ENCODE measurements at regions not wholly inside any gene's neighbourhood (a gene's known extent, or its start where the extent isn't known, plus 50 kb on each side); places are given as distances from the start of the nearest gene placed in this dataset.

DNA sequence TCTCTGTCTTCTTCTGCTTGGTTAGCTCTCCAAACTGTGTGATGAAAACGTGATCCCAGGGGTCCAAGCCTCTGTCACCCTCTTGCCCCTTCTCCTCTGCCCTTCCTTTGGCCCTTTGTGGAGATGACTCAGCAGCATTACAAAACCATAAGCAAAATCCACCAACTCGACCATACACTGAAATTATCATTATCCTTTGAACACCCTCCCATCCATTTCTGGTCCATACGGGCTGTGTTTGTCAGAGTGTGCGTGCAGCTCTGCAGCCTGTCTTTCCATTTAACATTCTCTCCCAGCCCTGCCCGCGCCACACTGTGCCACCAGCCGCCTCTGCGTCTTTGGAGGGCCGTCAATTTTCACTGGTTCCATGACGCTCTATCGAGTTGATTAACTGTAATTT is 69.2 kb downstream of the SLC25A47 start:
- H3K36me3 Mint-ChIP-seq, result peaks cover 0 to 26% (median 9%) of the 10 kb centered on the region in 5 donors
- no peaks in the 10 kb centered on the region for H3K9me3 Mint-ChIP-seq
- Histone ChIP-seq H3K4me3 (ENCODE audit: low read length) (no peak overlapping the region), H3K27ac (ENCODE audit: low read depth, low read length) (no peak overlapping the region), H3K9me3 (ENCODE audit: control insufficient read depth in 2 of 3, low read length in 3 of 3) (no peaks in the 10 kb centered on the region), H3K27me3 (ENCODE audit: control insufficient read depth in 2 of 2, insufficient read depth in 2 of 2, low read length in 2 of 2) (no peaks in the 10 kb centered on the region), H3K36me3 (ENCODE audit: control insufficient read depth in 2 of 3, insufficient read depth in 3 of 3, low read length in 3 of 3) (peaks cover 0 to 4% (median 0%) of the 10 kb centered on the region in 3 experiments), H3K4me1 (ENCODE audit: control insufficient read depth in 2 of 2, insufficient read depth in 2 of 2, low read length in 2 of 2) (peaks cover 3 to 6% of the 10 kb centered on the region in 2 donors)
- ATAC-seq (no peak), DNase-seq (no peak)
- peaks cover 10 to 38% (median 29%) of the 10 kb centered on the region in 7 donors for H3K4me1 Mint-ChIP-seq
- no peak overlapping the region for H3K4me3 Mint-ChIP-seq
- intact Hi-C loops (cut with micrococcal nuclease), result no loop called here
- ChIA-PET CTCF (no interaction called here), POLR2A (no interaction called here)
- no peaks in the 10 kb centered on the region for H3K27me3 Mint-ChIP-seq
- no peak overlapping the region for H3K27ac Mint-ChIP-seq

DNA sequence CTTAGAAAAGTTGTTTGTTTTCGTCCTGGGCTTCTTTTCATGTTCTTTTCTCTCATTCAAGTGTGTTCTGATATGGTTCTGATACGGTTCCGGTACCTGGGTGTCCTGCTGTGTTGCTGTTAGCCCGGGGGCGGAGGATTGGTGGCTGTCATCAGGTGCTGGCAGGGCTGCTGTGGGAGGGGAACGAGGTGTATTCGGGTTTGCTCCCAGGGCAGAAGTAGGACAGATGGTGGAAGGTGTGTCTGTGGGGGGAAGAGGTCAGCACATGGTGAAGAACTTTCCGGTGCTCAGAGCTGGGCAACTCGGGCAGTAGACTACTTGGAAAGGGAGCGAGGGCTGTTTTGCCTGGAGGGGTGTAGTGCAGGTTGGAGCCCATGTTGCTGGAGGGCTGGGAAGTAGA is 70.2 kb downstream of the SLC25A47 start:
- Histone ChIP-seq H3K27ac (ENCODE audit: low read depth, low read length) (no peak overlapping the region), H3K36me3 (ENCODE audit: control insufficient read depth in 2 of 3, insufficient read depth in 3 of 3, low read length in 3 of 3) (peaks cover 0 to 4% (median 0%) of the 10 kb centered on the region in 3 experiments), H3K27me3 (ENCODE audit: control insufficient read depth in 2 of 2, insufficient read depth in 2 of 2, low read length in 2 of 2) (no peaks in the 10 kb centered on the region), H3K9me3 (ENCODE audit: control insufficient read depth in 2 of 3, low read length in 3 of 3) (no peaks in the 10 kb centered on the region), H3K4me1 (ENCODE audit: control insufficient read depth in 2 of 2, insufficient read depth in 2 of 2, low read length in 2 of 2) (peaks cover 3 to 4% of the 10 kb centered on the region in 2 donors), H3K4me3 (ENCODE audit: low read length) (no peak overlapping the region)
- no peaks in the 10 kb centered on the region for H3K27me3 Mint-ChIP-seq
- ATAC-seq, result no peak
- no peak for DNase-seq
- ChIA-PET POLR2A (no interaction called here), CTCF (interaction anchor here (0.7 to 0.9 kb wide), 2 partner anchors 8 to 33 kb away, joined by 3 read pairs; no protein-coding TSS in a partner anchor)
- no peak overlapping the region for H3K27ac Mint-ChIP-seq
- H3K4me3 Mint-ChIP-seq, result peak overlapping the region in 1 of 10 donors; percentile 33
- peaks cover 0 to 28% (median 11%) of the 10 kb centered on the region in 5 donors for H3K36me3 Mint-ChIP-seq
- intact Hi-C loops (cut with micrococcal nuclease), result no loop called here
- peaks cover 6 to 31% (median 24%) of the 10 kb centered on the region in 7 donors for H3K4me1 Mint-ChIP-seq
- no peaks in the 10 kb centered on the region for H3K9me3 Mint-ChIP-seq

DNA sequence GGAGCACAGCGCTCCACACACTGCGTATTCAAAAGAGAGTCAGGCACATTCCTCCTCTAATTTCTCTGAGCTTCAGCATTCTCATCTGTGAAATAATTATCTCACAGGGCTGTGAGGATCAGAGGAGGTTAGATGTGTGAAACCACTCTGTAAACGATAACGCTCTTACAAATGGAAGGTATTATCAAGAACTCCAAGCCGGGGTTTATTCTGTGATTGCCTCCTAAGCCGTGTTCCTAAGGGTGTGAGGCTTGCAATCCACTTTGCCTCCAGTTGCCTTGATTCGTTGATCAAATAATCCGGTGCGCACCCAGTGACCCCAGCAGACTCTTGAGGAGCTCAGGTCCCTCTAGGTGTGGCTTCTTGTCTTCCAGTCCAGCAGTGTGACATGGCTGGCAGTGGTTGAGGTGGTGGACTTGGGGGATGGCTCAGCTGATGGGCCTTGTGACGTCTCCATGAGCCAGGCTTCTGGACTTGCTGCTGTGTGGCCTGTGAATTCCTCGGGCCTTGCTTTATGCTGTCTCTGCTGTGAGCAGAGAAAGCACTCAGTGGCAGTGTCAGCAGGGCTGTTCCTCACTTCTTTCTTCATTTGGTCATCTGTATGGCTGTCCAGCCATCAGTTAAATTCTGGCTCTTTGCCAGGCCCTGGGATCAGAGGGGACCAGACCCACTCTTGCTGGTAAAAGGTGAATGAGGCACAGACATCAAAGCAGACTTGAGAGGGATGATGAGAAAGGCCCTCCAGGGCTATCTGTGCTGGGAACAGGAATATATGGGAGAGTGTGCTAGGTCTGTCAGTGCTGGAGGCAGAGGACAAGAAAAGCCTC is 71.0 kb downstream of the SLC25A47 start:
- ATAC-seq, result peak; percentile 36
- peaks cover 0 to 3% of the 10 kb centered on the region in 2 donors for H3K4me1 ChIP-seq (ENCODE audit: control insufficient read depth in 2 of 2, insufficient read depth in 2 of 2, low read length in 2 of 2)
- H3K27me3 ChIP-seq (ENCODE audit: control insufficient read depth in 2 of 2, insufficient read depth in 2 of 2, low read length in 2 of 2), result no peaks in the 10 kb centered on the region
- Mint-ChIP-seq H3K27me3 (no peaks in the 10 kb centered on the region), H3K9me3 (no peaks in the 10 kb centered on the region), H3K27ac (peak overlapping the region in 1 of 9 donors; percentile 80), H3K4me3 (no peak overlapping the region), H3K36me3 (peaks cover 0 to 34% (median 11%) of the 10 kb centered on the region in 5 donors), H3K4me1 (peaks cover 5 to 26% (median 19%) of the 10 kb centered on the region in 7 donors)
- intact Hi-C loops (cut with micrococcal nuclease), result no loop called here
- ChIA-PET POLR2A (interaction anchor here (0.6 kb wide), 1 partner anchor 7 kb away, joined by 3 read pairs; no protein-coding TSS in a partner anchor), CTCF (interaction anchor here (0.6 to 0.9 kb wide), 3 partner anchors 9 to 265 kb away, joined by 3 read pairs; no protein-coding TSS in a partner anchor)
- H3K4me3 ChIP-seq (ENCODE audit: low read length), result no peak overlapping the region
- DNase-seq, result no peak
- peaks cover 0 to 4% (median 0%) of the 10 kb centered on the region in 3 experiments for H3K36me3 ChIP-seq (ENCODE audit: control insufficient read depth in 2 of 3, insufficient read depth in 3 of 3, low read length in 3 of 3)
- H3K9me3 ChIP-seq (ENCODE audit: control insufficient read depth in 2 of 3, low read length in 3 of 3), result no peaks in the 10 kb centered on the region
- no peak overlapping the region for H3K27ac ChIP-seq (ENCODE audit: low read depth, low read length)

DNA sequence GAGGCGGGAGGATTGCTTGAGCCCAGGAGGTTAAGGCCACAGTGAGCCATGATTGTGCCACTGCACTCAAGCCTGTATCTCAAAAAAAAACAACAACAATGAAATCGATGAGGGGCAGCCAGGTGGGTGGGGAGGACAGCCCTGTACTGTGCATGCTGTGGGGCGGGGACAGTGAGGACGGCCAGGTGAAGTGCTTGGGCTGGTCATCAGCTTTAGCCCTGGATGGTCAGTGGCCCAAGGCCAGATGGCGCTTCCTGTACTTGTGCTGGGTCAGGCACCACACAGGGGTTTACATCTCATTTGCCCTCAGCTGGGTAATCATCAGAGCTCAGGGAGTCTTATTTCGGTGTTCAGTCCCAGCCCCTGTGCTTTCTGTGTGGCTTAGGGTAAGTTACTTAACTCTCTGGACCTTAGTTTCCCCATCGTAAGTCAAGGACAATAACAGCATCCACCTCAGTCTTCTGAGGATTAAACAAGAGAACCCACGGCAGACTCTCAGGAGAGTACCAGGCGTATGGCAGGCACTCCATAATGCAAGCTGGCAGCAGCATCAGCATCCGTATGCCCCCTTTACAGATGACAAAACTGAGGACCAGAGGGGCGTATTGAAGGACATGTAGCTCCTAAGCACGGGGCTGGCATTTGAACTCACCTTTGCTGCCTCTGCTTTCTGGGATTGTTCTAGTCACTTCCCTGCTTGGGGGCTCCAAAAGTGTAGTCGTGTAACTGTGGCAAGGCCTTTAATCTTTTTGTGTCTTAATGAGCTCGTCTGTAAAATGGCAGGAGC is 71.9 kb downstream of the SLC25A47 start:
- Mint-ChIP-seq H3K4me1 (peaks cover 0 to 25% (median 15%) of the 10 kb centered on the region in 7 donors), H3K27ac (no peak overlapping the region), H3K27me3 (no peaks in the 10 kb centered on the region), H3K36me3 (peaks cover 0 to 33% (median 7%) of the 10 kb centered on the region in 5 donors), H3K4me3 (no peak overlapping the region), H3K9me3 (no peaks in the 10 kb centered on the region)
- Histone ChIP-seq H3K9me3 (ENCODE audit: control insufficient read depth in 2 of 3, low read length in 3 of 3) (no peaks in the 10 kb centered on the region), H3K27me3 (ENCODE audit: control insufficient read depth in 2 of 2, insufficient read depth in 2 of 2, low read length in 2 of 2) (no peaks in the 10 kb centered on the region), H3K36me3 (ENCODE audit: control insufficient read depth in 2 of 3, insufficient read depth in 3 of 3, low read length in 3 of 3) (peaks cover 0 to 4% (median 0%) of the 10 kb centered on the region in 3 experiments), H3K27ac (ENCODE audit: low read depth, low read length) (no peak overlapping the region), H3K4me1 (ENCODE audit: control insufficient read depth in 2 of 2, insufficient read depth in 2 of 2, low read length in 2 of 2) (peaks cover 0 to 3% of the 10 kb centered on the region in 2 donors), H3K4me3 (ENCODE audit: low read length) (no peak overlapping the region)
- ChIA-PET POLR2A (interaction anchor here (0.6 kb wide), 1 partner anchor 8 kb away, joined by 3 read pairs; no protein-coding TSS in a partner anchor), CTCF (interaction anchor here (1.4 kb wide), 1 partner anchor 11 kb away, joined by 6 read pairs; no protein-coding TSS in a partner anchor)
- ATAC-seq (no peak), DNase-seq (no peak)
- intact Hi-C loops (cut with micrococcal nuclease), result no loop called here

DNA sequence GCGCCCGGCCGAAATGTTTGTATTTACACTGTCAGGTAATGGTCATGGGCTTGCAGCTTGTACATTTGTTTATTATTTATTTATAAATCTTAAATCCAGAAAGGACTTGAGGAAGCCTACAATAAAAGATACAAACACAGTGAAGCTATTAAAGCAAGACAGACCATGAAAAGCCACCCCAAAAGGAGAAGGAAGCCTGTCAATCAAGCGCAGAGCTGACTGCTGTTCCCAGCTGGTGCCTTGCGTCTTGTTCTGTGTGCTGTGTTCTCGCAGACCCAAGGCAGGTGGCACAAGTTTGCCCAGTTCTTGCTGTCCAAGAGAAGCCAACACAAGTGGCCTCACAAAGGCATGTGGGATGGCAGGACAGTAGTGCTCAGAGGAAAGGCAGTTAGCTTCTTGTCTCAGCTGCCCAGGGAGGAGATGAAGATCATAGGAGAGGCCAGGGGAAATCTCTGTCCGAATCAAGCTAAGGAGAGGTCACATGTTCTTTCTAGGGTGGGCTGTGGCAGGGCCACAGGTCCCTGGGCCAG is 73.2 kb downstream of the SLC25A47 start:
- Histone ChIP-seq H3K36me3 (ENCODE audit: control insufficient read depth in 2 of 3, insufficient read depth in 3 of 3, low read length in 3 of 3) (peaks cover 0 to 4% (median 0%) of the 10 kb centered on the region in 3 experiments), H3K27me3 (ENCODE audit: control insufficient read depth in 2 of 2, insufficient read depth in 2 of 2, low read length in 2 of 2) (no peaks in the 10 kb centered on the region), H3K9me3 (ENCODE audit: control insufficient read depth in 2 of 3, low read length in 3 of 3) (no peaks in the 10 kb centered on the region), H3K4me1 (ENCODE audit: control insufficient read depth in 2 of 2, insufficient read depth in 2 of 2, low read length in 2 of 2) (peaks cover 0 to 3% of the 10 kb centered on the region in 2 donors), H3K27ac (ENCODE audit: low read depth, low read length) (no peak overlapping the region), H3K4me3 (ENCODE audit: low read length) (no peak overlapping the region)
- CTCF ChIA-PET, result interaction anchor here (0.8 to 1.4 kb wide), 3 partner anchors 10 to 250 kb away, joined by 3 to 6 read pairs (median 5); no protein-coding TSS in a partner anchor
- DNase-seq (no peak), ATAC-seq (no peak)
- no peak overlapping the region for H3K4me3 Mint-ChIP-seq
- peaks cover 0 to 23% (median 8%) of the 10 kb centered on the region in 7 donors for H3K4me1 Mint-ChIP-seq
- H3K9me3 Mint-ChIP-seq, result no peaks in the 10 kb centered on the region
- no peaks in the 10 kb centered on the region for H3K27me3 Mint-ChIP-seq
- intact Hi-C loops (cut with micrococcal nuclease), result no loop called here
- no peak overlapping the region for H3K27ac Mint-ChIP-seq
- POLR2A ChIA-PET, result no interaction called here
- H3K36me3 Mint-ChIP-seq, result peaks cover 0 to 21% (median 6%) of the 10 kb centered on the region in 5 donors

DNA sequence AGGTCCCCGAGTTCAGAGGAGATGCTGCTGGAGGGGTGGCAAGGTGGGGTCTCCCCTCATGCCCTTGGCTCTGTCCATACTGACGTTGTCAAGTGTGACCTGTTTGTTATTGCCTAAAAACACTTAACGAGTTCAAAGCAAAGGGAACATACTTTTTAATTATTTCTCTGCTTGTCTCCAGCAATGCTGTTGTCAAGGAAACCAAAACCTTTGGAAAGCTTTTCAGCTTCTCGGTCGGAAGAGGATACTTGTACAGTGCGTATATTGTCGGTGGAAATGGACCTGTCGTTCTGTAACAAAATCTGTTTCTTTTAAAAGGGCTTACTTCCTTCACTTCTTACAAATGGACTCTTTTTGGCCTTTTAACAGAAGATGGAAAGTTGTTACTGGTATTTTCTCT is 73.9 kb downstream of the SLC25A47 start:
- Mint-ChIP-seq H3K4me3 (no peak overlapping the region), H3K36me3 (peaks cover 0 to 21% (median 5%) of the 10 kb centered on the region in 5 donors), H3K27me3 (no peaks in the 10 kb centered on the region), H3K27ac (no peak overlapping the region), H3K4me1 (peaks cover 0 to 29% (median 8%) of the 10 kb centered on the region in 7 donors), H3K9me3 (no peaks in the 10 kb centered on the region)
- Histone ChIP-seq H3K27ac (ENCODE audit: low read depth, low read length) (no peak overlapping the region), H3K9me3 (ENCODE audit: control insufficient read depth in 2 of 3, low read length in 3 of 3) (no peaks in the 10 kb centered on the region), H3K4me3 (ENCODE audit: low read length) (no peak overlapping the region), H3K36me3 (ENCODE audit: control insufficient read depth in 2 of 3, insufficient read depth in 3 of 3, low read length in 3 of 3) (peaks cover 0 to 4% (median 0%) of the 10 kb centered on the region in 3 experiments), H3K27me3 (ENCODE audit: control insufficient read depth in 2 of 2, insufficient read depth in 2 of 2, low read length in 2 of 2) (no peaks in the 10 kb centered on the region), H3K4me1 (ENCODE audit: control insufficient read depth in 2 of 2, insufficient read depth in 2 of 2, low read length in 2 of 2) (peaks cover 0 to 3% of the 10 kb centered on the region in 2 donors)
- DNase-seq, result no peak
- no peak for ATAC-seq
- intact Hi-C loops (cut with micrococcal nuclease), result no loop called here
- ChIA-PET POLR2A (no interaction called here), CTCF (interaction anchor here (0.9 kb wide), 1 partner anchor 249 kb away, joined by 5 read pairs; no protein-coding TSS in a partner anchor)

Measured in naive thymus-derived CD4-positive, alpha-beta T cell (primary cell).